Esophagus (tissue), 2 donors: ENCODE measurements at regions not wholly inside any gene's neighbourhood (a gene's known extent, or its start where the extent isn't known, plus 50 kb on each side); places are given as distances from the start of the nearest gene placed in this dataset.

Source experiments
- H3K27ac ChIP-seq, 2 donors: one replicate each; pipeline ENCODE4 v1.5.1; 2013; ENCODE audit warnings: low read depth in 2 of 2, mild to moderate bottlenecking in 2 of 2, inconsistent platforms in 1 of 2, low read length in 1 of 2, moderate library complexity in 1 of 2
- H3K27me3 ChIP-seq, 2 donors: one replicate each; pipeline ENCODE4 v1.6.1; 2013; ENCODE audit warnings: low read length in 2 of 2, control low read depth in 1 of 2, mild to moderate bottlenecking in 1 of 2; ENCODE audit not compliant: insufficient read depth in 2 of 2, control insufficient read depth in 1 of 2
- H3K36me3 ChIP-seq, 2 donors: one replicate each; pipeline ENCODE4 v1.6.1; 2013; ENCODE audit warnings: low read length in 1 of 2; ENCODE audit not compliant: control insufficient read depth in 2 of 2, insufficient read depth in 2 of 2
- H3K4me1 ChIP-seq, 2 donors: one replicate each; pipeline ENCODE4 v1.6.1; 2013; ENCODE audit warnings: low read length in 1 of 2; ENCODE audit not compliant: control insufficient read depth in 2 of 2, insufficient read depth in 2 of 2
- H3K4me3 ChIP-seq, 2 donors: one replicate each; pipeline ENCODE4 v1.5.1; 2013; ENCODE audit warnings: low read length in 2 of 2, mild to moderate bottlenecking in 2 of 2, low read depth in 1 of 2, moderate library complexity in 1 of 2
- H3K9me3 ChIP-seq, 2 donors: one replicate each; pipeline ENCODE4 v1.6.1; 2013; ENCODE audit warnings: mild to moderate bottlenecking in 2 of 2, low read depth in 1 of 2, low read length in 1 of 2, moderate library complexity in 1 of 2; ENCODE audit not compliant: control insufficient read depth in 2 of 2, insufficient read depth in 1 of 2
- WGBS, 2 donors: extraction: QIAGEN DNeasy Blood & Tissue Kit; methylation state at CpG; one replicate each; pipeline ENCODE4 v1.1.7; 2013; 5-methylcytosine and 5-hydroxymethylcytosine counted together
- donor health status: healthy with polysubstance abuse.
- donor health status: Bipolar disorder and iron deficiency.

- Histone ChIP-seq H3K4me3 (no peak overlapping the region), H3K9me3 (peaks cover 0 to 2% of the 10 kb centered on the region in 2 donors), H3K36me3 (no peaks in the 10 kb centered on the region), H3K4me1 (peaks cover 0 to under 1% of the 10 kb centered on the region in 2 donors), H3K27ac (no peak overlapping the region), H3K27me3 (peaks cover 0 to 3% of the 10 kb centered on the region in 2 donors)
- 63 to 71% methylated on average over 3 of the region's 3 CpGs for WGBS, 2 donors
Measured at GRCh38 chr20:58162986-58163385, 65.5 kb downstream of the ANKRD60 start.

GRCh38 chr20:58161192-58161591, 67.3 kb downstream of the ANKRD60 start:
- H3K27me3 ChIP-seq = peaks cover 0 to 3% of the 10 kb centered on the region in 2 donors
- H3K4me1 ChIP-seq = peaks cover 0 to 3% of the 10 kb centered on the region in 2 donors
- peaks cover 0 to 2% of the 10 kb centered on the region in 2 donors for H3K9me3 ChIP-seq
- 81 to 94% methylated on average over 2 of the region's 2 CpGs for WGBS, 2 donors
- H3K27ac ChIP-seq = no peak overlapping the region
- H3K4me3 ChIP-seq = no peak overlapping the region
- no peaks in the 10 kb centered on the region for H3K36me3 ChIP-seq

- no peaks in the 10 kb centered on the region for H3K36me3 ChIP-seq
- H3K9me3 ChIP-seq = peaks cover 0 to 2% of the 10 kb centered on the region in 2 donors
- H3K27ac ChIP-seq = no peak overlapping the region
- H3K4me3 ChIP-seq = no peak overlapping the region
- H3K4me1 ChIP-seq = peaks cover 0 to 3% of the 10 kb centered on the region in 2 donors
- WGBS, 2 donors = 70 to 75% methylated on average over 17 of the region's 17 CpGs
- H3K27me3 ChIP-seq = peaks cover 0 to 3% of the 10 kb centered on the region in 2 donors
Measured at GRCh38 chr20:58160451-58161061, 67.9 kb downstream of the ANKRD60 start.

- Histone ChIP-seq H3K4me3 (no peak overlapping the region), H3K27ac (no peak overlapping the region), H3K9me3 (no peaks in the 10 kb centered on the region), H3K4me1 (peaks cover 2 to 3% of the 10 kb centered on the region in 2 donors), H3K27me3 (no peaks in the 10 kb centered on the region), H3K36me3 (no peaks in the 10 kb centered on the region)
- WGBS, 2 donors = 70 to 81% methylated on average over 13 of the region's 13 CpGs
Measured at GRCh38 chr20:58155148-58155925, 73.1 kb downstream of the ANKRD60 start.

- 72 to 79% methylated on average over 1 of the region's 1 CpG for WGBS, 2 donors
Measured at GRCh38 chr20:58154113-58154512, 74.3 kb downstream of the ANKRD60 start.

GRCh38 chr20:58153121-58153520, 75.3 kb downstream of the ANKRD60 start:
- Histone ChIP-seq H3K4me3 (no peak overlapping the region), H3K9me3 (no peaks in the 10 kb centered on the region), H3K4me1 (peaks cover 2 to 3% of the 10 kb centered on the region in 2 donors), H3K27ac (no peak overlapping the region), H3K36me3 (no peaks in the 10 kb centered on the region), H3K27me3 (no peaks in the 10 kb centered on the region)
- WGBS, 2 donors = 68 to 72% methylated on average over 11 of the region's 11 CpGs

More at GRCh38 chr20:58154113-58154512, 74.3 kb downstream of the ANKRD60 start:
- Histone ChIP-seq H3K4me3 (no peak overlapping the region), H3K27ac (no peak overlapping the region), H3K9me3 (no peaks in the 10 kb centered on the region), H3K4me1 (peaks cover 2 to 3% of the 10 kb centered on the region in 2 donors), H3K36me3 (no peaks in the 10 kb centered on the region), H3K27me3 (no peaks in the 10 kb centered on the region)

GRCh38 chr20:58150772-58151171, 77.7 kb downstream of the ANKRD60 start:
- Histone ChIP-seq H3K36me3 (no peaks in the 10 kb centered on the region), H3K27me3 (no peaks in the 10 kb centered on the region), H3K4me1 (peaks cover 0 to 2% of the 10 kb centered on the region in 2 donors), H3K27ac (no peak overlapping the region), H3K4me3 (no peak overlapping the region), H3K9me3 (peaks cover 0 to 3% of the 10 kb centered on the region in 2 donors)
- WGBS, 2 donors = 28 to 30% methylated on average over 28 to 31 of the region's 31 CpGs

GRCh38 chr20:58149437-58150091, 78.9 kb downstream of the ANKRD60 start:
- H3K27me3 ChIP-seq = no peaks in the 10 kb centered on the region
- H3K4me1 ChIP-seq = peaks cover 0 to 2% of the 10 kb centered on the region in 2 donors
- no peak overlapping the region for H3K4me3 ChIP-seq
- peaks cover 0 to 3% of the 10 kb centered on the region in 2 donors for H3K9me3 ChIP-seq
- WGBS, 2 donors = 61 to 62% methylated on average over 5 of the region's 5 CpGs
- H3K36me3 ChIP-seq = no peaks in the 10 kb centered on the region
- H3K27ac ChIP-seq = no peak overlapping the region

- peaks cover 0 to 2% of the 10 kb centered on the region in 2 donors for H3K4me1 ChIP-seq
- H3K9me3 ChIP-seq = peaks cover 0 to 3% of the 10 kb centered on the region in 2 donors
- WGBS, 2 donors = 47 to 57% methylated on average over 8 of the region's 8 CpGs
- no peak overlapping the region for H3K4me3 ChIP-seq
- no peak overlapping the region for H3K27ac ChIP-seq
- no peaks in the 10 kb centered on the region for H3K36me3 ChIP-seq
- no peaks in the 10 kb centered on the region for H3K27me3 ChIP-seq
Measured at GRCh38 chr20:58148891-58149290, 79.6 kb downstream of the ANKRD60 start.
